HL-60 (cell line): ENCODE measurements at regions not wholly inside any gene's neighbourhood (a gene's known extent, or its start where the extent isn't known, plus 50 kb on each side); places are given as distances from the start of the nearest gene placed in this dataset.

Source experiments
- DNase-seq, 2 experiments: peaks; one replicate each; pipeline ENCODE4 v3.0.0-alpha.2; 2010 to 2020; ENCODE audit warnings: low read depth in 1 of 2, low spot score in 1 of 2
- H3K27ac ChIP-seq: fragments of 250-450 bp; sonication (Bioruptor Pico); replicated peaks from 2 replicates; pipeline ENCODE4 v1.5.1; 2020; ENCODE audit warnings: mild to moderate bottlenecking, moderate library complexity
- H3K27me3 ChIP-seq: fragments of 250-450 bp; sonication (Bioruptor Pico); 2 replicates; pipeline ENCODE4 v1.5.1; 2021; ENCODE audit warnings: mild to moderate bottlenecking, moderate library complexity; ENCODE audit not compliant: insufficient read depth, poor library complexity, severe bottlenecking
- H3K4me3 ChIP-seq: replicated peaks from 2 replicates; pipeline ENCODE4 v1.5.1; 2011; ENCODE audit warnings: mild to moderate bottlenecking, control low read depth, low read length; ENCODE audit not compliant: insufficient read depth
- CTCF ChIP-seq: IDR thresholded peaks from one replicate; pipeline ENCODE4 v1.5.1; 2011; ENCODE audit warnings: low read length, control low read depth, inconsistent platforms; ENCODE audit not compliant: insufficient read depth
- GABPA ChIP-seq: IDR thresholded peaks from 2 replicates; pipeline ENCODE4 v1.6.1; 2012; ENCODE audit warnings: low read depth
- POLR2AphosphoS5 ChIP-seq: IDR thresholded peaks from 2 replicates; pipeline ENCODE4 v1.6.1; 2012; ENCODE audit warnings: low read depth
- SPI1 ChIP-seq: IDR thresholded peaks from 2 replicates; pipeline ENCODE4 v1.6.1; 2012; ENCODE audit warnings: low read depth, mild to moderate bottlenecking, borderline replicate concordance
- TF ChIP-seq, protein P1 (sequence below): IDR thresholded peaks from 2 replicates; pipeline ENCODE4 v1.6.1; 2012; ENCODE audit warnings: low read depth; ENCODE audit not compliant: insufficient replicate concordance

GRCh38 chr5:2201421-2201820 is 318.7 kb upstream of the IRX4 start:
- TF ChIP-seq, protein P1, sequence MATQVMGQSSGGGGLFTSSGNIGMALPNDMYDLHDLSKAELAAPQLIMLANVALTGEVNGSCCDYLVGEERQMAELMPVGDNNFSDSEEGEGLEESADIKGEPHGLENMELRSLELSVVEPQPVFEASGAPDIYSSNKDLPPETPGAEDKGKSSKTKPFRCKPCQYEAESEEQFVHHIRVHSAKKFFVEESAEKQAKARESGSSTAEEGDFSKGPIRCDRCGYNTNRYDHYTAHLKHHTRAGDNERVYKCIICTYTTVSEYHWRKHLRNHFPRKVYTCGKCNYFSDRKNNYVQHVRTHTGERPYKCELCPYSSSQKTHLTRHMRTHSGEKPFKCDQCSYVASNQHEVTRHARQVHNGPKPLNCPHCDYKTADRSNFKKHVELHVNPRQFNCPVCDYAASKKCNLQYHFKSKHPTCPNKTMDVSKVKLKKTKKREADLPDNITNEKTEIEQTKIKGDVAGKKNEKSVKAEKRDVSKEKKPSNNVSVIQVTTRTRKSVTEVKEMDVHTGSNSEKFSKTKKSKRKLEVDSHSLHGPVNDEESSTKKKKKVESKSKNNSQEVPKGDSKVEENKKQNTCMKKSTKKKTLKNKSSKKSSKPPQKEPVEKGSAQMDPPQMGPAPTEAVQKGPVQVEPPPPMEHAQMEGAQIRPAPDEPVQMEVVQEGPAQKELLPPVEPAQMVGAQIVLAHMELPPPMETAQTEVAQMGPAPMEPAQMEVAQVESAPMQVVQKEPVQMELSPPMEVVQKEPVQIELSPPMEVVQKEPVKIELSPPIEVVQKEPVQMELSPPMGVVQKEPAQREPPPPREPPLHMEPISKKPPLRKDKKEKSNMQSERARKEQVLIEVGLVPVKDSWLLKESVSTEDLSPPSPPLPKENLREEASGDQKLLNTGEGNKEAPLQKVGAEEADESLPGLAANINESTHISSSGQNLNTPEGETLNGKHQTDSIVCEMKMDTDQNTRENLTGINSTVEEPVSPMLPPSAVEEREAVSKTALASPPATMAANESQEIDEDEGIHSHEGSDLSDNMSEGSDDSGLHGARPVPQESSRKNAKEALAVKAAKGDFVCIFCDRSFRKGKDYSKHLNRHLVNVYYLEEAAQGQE, result no peak
- TF ChIP-seq GABPA, result no peak
- TF ChIP-seq CTCF, result no peak
- TF ChIP-seq SPI1, result no peak
- TF ChIP-seq POLR2AphosphoS5, result no peak
- Histone ChIP-seq H3K27me3 (no peaks in the 10 kb centered on the region), H3K27ac (no peak overlapping the region), H3K4me3 (no peak overlapping the region)
- no peak for DNase-seq

- H3K27ac ChIP-seq, result no peak overlapping the region
- H3K27me3 ChIP-seq, result no peaks in the 10 kb centered on the region
- no peak overlapping the region for H3K4me3 ChIP-seq
- no peak for DNase-seq
- TF ChIP-seq POLR2AphosphoS5 (no peak), CTCF (no peak), SPI1 (no peak), GABPA (no peak)
- TF ChIP-seq, protein P1, result no peak
Observed at GRCh38 chr5:2201011-2201410, 318.3 kb upstream of the IRX4 start.

DNA sequence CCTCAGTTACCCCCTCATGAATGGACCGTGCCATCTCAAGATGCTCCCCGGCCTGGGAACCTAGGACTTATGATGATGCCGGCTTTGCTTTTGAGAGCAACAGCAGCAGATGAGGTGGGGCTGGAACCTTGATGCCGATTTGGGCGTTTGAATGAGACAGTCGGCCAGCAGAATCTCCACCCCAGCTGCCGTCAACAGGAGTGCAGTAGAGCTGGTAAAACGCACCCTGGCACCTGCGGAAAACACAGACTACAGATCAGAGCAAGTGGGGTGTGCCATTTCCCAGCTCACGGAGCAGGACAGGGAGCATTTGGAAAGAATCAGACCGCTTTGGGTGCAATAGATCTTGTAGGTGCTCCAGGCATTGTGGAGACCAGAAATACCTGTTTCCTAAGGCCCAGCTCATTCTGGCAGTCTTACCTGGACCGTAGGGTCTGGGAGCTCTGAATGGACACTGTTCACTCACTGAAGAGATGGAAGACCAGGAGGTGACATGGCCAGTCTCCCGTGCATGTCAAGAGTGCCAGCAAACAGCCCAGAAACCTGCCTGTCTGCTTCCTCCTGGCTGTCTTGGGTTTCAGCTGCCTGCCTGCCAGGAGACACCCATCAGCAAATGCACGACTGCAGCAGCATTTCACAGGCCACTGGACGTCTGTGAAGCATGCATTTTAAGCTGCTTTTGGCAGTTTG is 317.7 kb upstream of the IRX4 start:
- Histone ChIP-seq H3K27me3 (no peaks in the 10 kb centered on the region), H3K27ac (no peak overlapping the region), H3K4me3 (no peak overlapping the region)
- TF ChIP-seq CTCF (no peak), SPI1 (no peak), GABPA (no peak), POLR2AphosphoS5 (no peak)
- TF ChIP-seq, protein P1, result no peak
- DNase-seq, result no peak
